A673 (cell line): ENCODE measurements at regions not wholly inside any gene's neighbourhood (a gene's known extent, or its start where the extent isn't known, plus 50 kb on each side); places are given as distances from the start of the nearest gene placed in this dataset.

Experiments
- BruUV-seq: library from RNA; stranded (reverse); fragments of 400-500 nt; replicated peaks from 2 replicates; lab custom pipeline; 2021; lab: Mats Ljungman, UMichigan
- CTCF ChIA-PET: fragments of 300-600 bp; sonication (Branson Sonifier 250); formaldehyde crosslinking; loops from one replicate; lab custom pipeline; 2022; ENCODE audit warnings: antibody characterized with exemption; lab: Charles Lee
- POLR2A ChIA-PET: fragments of 300-600 bp; sonication (Branson Sonifier 250); formaldehyde crosslinking; loops from one replicate; lab custom pipeline; 2022; ENCODE audit warnings: antibody characterized with exemption; ENCODE audit not compliant: low non-redundant PET; lab: Charles Lee
- DNase-seq: peaks from one replicate; pipeline ENCODE4 v3.0.0-alpha.2; 2015; ENCODE audit warnings: low spot score
- H3K27ac ChIP-seq: fragments of 200-600 bp; sonication (generic); 2 replicates; pipeline ENCODE4 v1.5.1; 2016; ENCODE audit warnings: mixed run types, low read depth, mild to moderate bottlenecking, mixed read lengths, antibody characterized with exemption, low read length; ENCODE audit not compliant: poor library complexity, severe bottlenecking
- H3K27me3 ChIP-seq: fragments of 200-600 bp; sonication (generic); replicated peaks from 2 replicates; pipeline ENCODE4 v1.6.1; 2017; ENCODE audit warnings: mixed run types, low read depth, mild to moderate bottlenecking, mixed read lengths, antibody characterized with exemption, low read length; ENCODE audit not compliant: insufficient read depth, poor library complexity
- H3K36me3 ChIP-seq: fragments of 200-600 bp; sonication (generic); 2 replicates; pipeline ENCODE4 v1.6.1; 2016; ENCODE audit warnings: mixed run types, mild to moderate bottlenecking, mixed read lengths, antibody characterized with exemption, low read length; ENCODE audit not compliant: insufficient read depth, poor library complexity, severe bottlenecking
- H3K4me1 ChIP-seq: fragments of 200-600 bp; sonication (generic); 2 replicates; pipeline ENCODE4 v1.6.1; 2017; ENCODE audit warnings: mixed run types, mild to moderate bottlenecking, mixed read lengths, antibody characterized with exemption, low read length; ENCODE audit not compliant: insufficient read depth, poor library complexity, severe bottlenecking
- H3K4me3 ChIP-seq: fragments of 200-600 bp; sonication (generic); 2 replicates; pipeline ENCODE4 v1.5.1; 2016; ENCODE audit warnings: low read depth, mixed run types, mild to moderate bottlenecking, mixed read lengths, low read length; ENCODE audit not compliant: poor library complexity, severe bottlenecking
- H3K9me3 ChIP-seq: fragments of 200-600 bp; sonication (generic); 2 replicates; pipeline ENCODE4 v1.6.1; 2016; ENCODE audit warnings: mixed run types, low read depth, mild to moderate bottlenecking, mixed read lengths, antibody characterized with exemption, low read length; ENCODE audit not compliant: poor library complexity, severe bottlenecking
- CTCF ChIP-seq: fragments of 300-800, 200-600 bp; sonication (generic); conservative IDR thresholded peaks from 2 replicates; pipeline ENCODE4 v1.5.1; 2017; ENCODE audit warnings: low read depth, mild to moderate bottlenecking, antibody characterized with exemption, low read length, moderate library complexity, mixed read lengths
- EZH2 ChIP-seq: fragments of 200-600 bp; sonication (generic); IDR thresholded peaks from 2 replicates; pipeline ENCODE4 v1.6.1; 2017; ENCODE audit warnings: borderline replicate concordance, low read depth, mild to moderate bottlenecking, mixed read lengths, antibody characterized with exemption, low read length; ENCODE audit not compliant: poor library complexity, severe bottlenecking
- intact Hi-C: fragments of 100-400 bp; cut with micrococcal nuclease; formaldehyde crosslinking; loops from one replicate; pipeline ENCODE4 v1.10.0; 2022; ENCODE audit not compliant: unreplicated experiment

- intact Hi-C loops: no loop called here
- no peak for DNase-seq
- ChIA-PET POLR2A (no interaction called here), CTCF (no interaction called here)
- TF ChIP-seq EZH2 (no peak), CTCF (no peak)
- Histone ChIP-seq H3K27me3 (no peaks in the 10 kb centered on the region), H3K36me3 (no peaks in the 10 kb centered on the region), H3K9me3 (no peaks in the 10 kb centered on the region), H3K27ac (no peak overlapping the region), H3K4me3 (no peak overlapping the region), H3K4me1 (no peaks in the 10 kb centered on the region)
- no TSS peak for BruUV-seq
Measured at GRCh38 chr2:57141269-57141668, 905.3 kb upstream of the VRK2 start.

- intact Hi-C loops: no loop called here
- DNase-seq: no peak
- CTCF ChIA-PET: no interaction called here
- H3K9me3 ChIP-seq: peaks cover 5% of the 10 kb centered on the region
- no peak overlapping the region for H3K4me3 ChIP-seq
- TF ChIP-seq CTCF (no peak), EZH2 (no peak)
- no TSS peak for BruUV-seq
- H3K27me3 ChIP-seq: no peaks in the 10 kb centered on the region
- H3K27ac ChIP-seq: no peak overlapping the region
- no peaks in the 10 kb centered on the region for H3K4me1 ChIP-seq
- POLR2A ChIA-PET: no interaction called here
- no peaks in the 10 kb centered on the region for H3K36me3 ChIP-seq
Measured at GRCh38 chr2:57146951-57147350, 899.7 kb upstream of the VRK2 start.

DNA sequence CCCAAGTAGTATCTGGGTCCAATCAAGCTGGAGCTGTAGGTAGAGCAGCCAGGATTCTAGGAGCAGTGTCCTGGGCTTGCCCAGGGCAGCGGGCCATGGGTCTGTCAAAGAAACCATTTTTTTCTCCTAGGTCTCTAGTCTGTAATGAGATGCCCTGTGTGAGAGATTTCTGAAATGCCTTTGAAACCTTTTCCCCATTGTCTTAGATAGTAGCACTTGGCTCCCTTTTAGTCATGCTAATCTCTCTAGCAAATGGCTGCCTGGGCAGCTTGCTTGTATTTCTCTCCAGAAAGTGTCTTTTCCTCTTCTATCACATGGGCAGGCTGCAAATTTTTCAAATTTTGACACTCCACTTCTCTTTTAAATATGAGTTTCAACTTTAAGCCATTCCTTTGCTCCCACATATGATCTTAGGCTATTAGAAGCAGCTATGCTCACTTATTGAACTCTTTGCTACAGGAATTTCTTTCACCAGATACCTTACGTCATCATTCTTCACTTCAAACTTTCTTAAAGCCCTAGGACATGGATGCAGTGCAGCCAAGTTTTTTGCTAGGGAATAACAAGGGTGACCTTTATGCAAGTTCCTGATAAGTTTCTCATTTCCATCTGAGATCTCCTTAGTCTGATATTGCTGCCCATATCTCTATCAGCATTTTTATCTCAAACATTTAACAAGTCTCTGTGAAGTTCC, 890.2 kb upstream of the VRK2 start:
- H3K27ac ChIP-seq: no peak overlapping the region
- POLR2A ChIA-PET: no interaction called here
- no peak for TF ChIP-seq EZH2
- no peak for TF ChIP-seq CTCF
- no peak overlapping the region for H3K4me3 ChIP-seq
- H3K4me1 ChIP-seq: no peaks in the 10 kb centered on the region
- H3K27me3 ChIP-seq: no peaks in the 10 kb centered on the region
- no TSS peak for BruUV-seq
- no peaks in the 10 kb centered on the region for H3K36me3 ChIP-seq
- DNase-seq: no peak
- intact Hi-C loops: no loop called here
- H3K9me3 ChIP-seq: no peaks in the 10 kb centered on the region
- CTCF ChIA-PET: no interaction called here
